Natural killer cell treated with Interleukin-12 subunit alpha and Interleukin-12 subunit beta and Interleukin-15 and Interleukin-18, amount 100 ng/mL, for 72 hours (primary cell): ENCODE measurements at regions not wholly inside any gene's neighbourhood (a gene's known extent, or its start where the extent isn't known, plus 50 kb on each side); places are given as distances from the start of the nearest gene placed in this dataset.

Source experiments
- ATAC-seq, 2 donors: fragments of 150-1000 bp; cut with Tn5 transposase in 1 of 2; sonication (Bioruptor Pico), chemical (Tn5 transposase) in 1 of 2; 2 replicates each; pipeline ENCODE4 v1.10.0; 2021
- DNase-seq: peaks from one replicate; pipeline ENCODE4 v3.0.0; 2022; ENCODE audit warnings: low spot score
- H3K27ac Mint-ChIP-seq, 2 donors: 1 replicate in 1 of 2; 2 replicates in 1 of 2; pipeline ENCODE4 v1.8.0; 2022; ENCODE audit warnings: mixed read lengths in 2 of 2, mild to moderate bottlenecking in 1 of 2, moderate library complexity in 1 of 2
- H3K27me3 Mint-ChIP-seq, 2 donors: 1 replicate in 1 of 2; 2 replicates in 1 of 2; pipeline ENCODE4 v1.8.0; 2022; ENCODE audit warnings: mixed read lengths in 2 of 2
- H3K36me3 Mint-ChIP-seq: one replicate; pipeline ENCODE4 v1.8.0; 2022; ENCODE audit warnings: mixed read lengths
- H3K4me1 Mint-ChIP-seq, 2 donors: 1 replicate in 1 of 2; 2 replicates in 1 of 2; pipeline ENCODE4 v1.8.0; 2022; ENCODE audit warnings: low read depth in 2 of 2, mixed read lengths in 2 of 2, mild to moderate bottlenecking in 1 of 2
- H3K4me3 Mint-ChIP-seq: one replicate; pipeline ENCODE4 v1.8.0; 2022; ENCODE audit warnings: mixed read lengths
- H3K9me3 Mint-ChIP-seq: 2 replicates; pipeline ENCODE4 v1.8.0; 2022; ENCODE audit warnings: mixed read lengths

GRCh38 chr11:59271247-59271755, 58.6 kb upstream of the MPEG1 start:
- ATAC-seq (no peak), DNase-seq (no peak)
- no peaks in the 10 kb centered on the region for H3K27me3 Mint-ChIP-seq
- H3K36me3 Mint-ChIP-seq, result no peaks in the 10 kb centered on the region
- H3K4me1 Mint-ChIP-seq, result peaks cover 0 to 10% of the 10 kb centered on the region in 2 donors
- no peaks in the 10 kb centered on the region for H3K9me3 Mint-ChIP-seq
- H3K4me3 Mint-ChIP-seq, result no peak overlapping the region
- no peak overlapping the region for H3K27ac Mint-ChIP-seq

GRCh38 chr11:59267736-59268475, 55.2 kb upstream of the MPEG1 start:
- H3K27ac Mint-ChIP-seq, result no peak overlapping the region
- H3K27me3 Mint-ChIP-seq, result no peaks in the 10 kb centered on the region
- no peak overlapping the region for H3K4me3 Mint-ChIP-seq
- DNase-seq (no peak), ATAC-seq (no peak)
- H3K4me1 Mint-ChIP-seq, result peaks cover 0 to 4% of the 10 kb centered on the region in 2 donors
- no peaks in the 10 kb centered on the region for H3K9me3 Mint-ChIP-seq
- H3K36me3 Mint-ChIP-seq, result no peaks in the 10 kb centered on the region

GRCh38 chr11:59267196-59267595, 54.5 kb upstream of the MPEG1 start:
- Mint-ChIP-seq H3K9me3 (no peaks in the 10 kb centered on the region), H3K27me3 (no peaks in the 10 kb centered on the region)

GRCh38 chr11:59266491-59266890, 53.8 kb upstream of the MPEG1 start:
- Mint-ChIP-seq H3K4me3 (no peak overlapping the region), H3K27ac (no peak overlapping the region), H3K4me1 (no peaks in the 10 kb centered on the region), H3K27me3 (no peaks in the 10 kb centered on the region), H3K36me3 (no peaks in the 10 kb centered on the region), H3K9me3 (no peaks in the 10 kb centered on the region)
- ATAC-seq, result no peak
- DNase-seq, result no peak

More at GRCh38 chr11:59267196-59267595, 54.5 kb upstream of the MPEG1 start:
- DNase-seq (no peak), ATAC-seq (no peak)
- Mint-ChIP-seq H3K36me3 (no peaks in the 10 kb centered on the region), H3K4me1 (no peaks in the 10 kb centered on the region), H3K27ac (no peak overlapping the region), H3K4me3 (no peak overlapping the region)

GRCh38 chr11:59265735-59266134, 53.0 kb upstream of the MPEG1 start:
- Mint-ChIP-seq H3K36me3 (no peaks in the 10 kb centered on the region), H3K9me3 (no peaks in the 10 kb centered on the region), H3K4me1 (no peaks in the 10 kb centered on the region), H3K27ac (no peak overlapping the region), H3K4me3 (no peak overlapping the region), H3K27me3 (no peaks in the 10 kb centered on the region)
- DNase-seq, result no peak
- ATAC-seq, result no peak

- ATAC-seq, result no peak
- Mint-ChIP-seq H3K4me3 (no peak overlapping the region), H3K27me3 (no peaks in the 10 kb centered on the region), H3K9me3 (no peaks in the 10 kb centered on the region), H3K36me3 (no peaks in the 10 kb centered on the region), H3K27ac (no peak overlapping the region), H3K4me1 (no peaks in the 10 kb centered on the region)
- no peak for DNase-seq
Observed at GRCh38 chr11:59264736-59265135, 52.0 kb upstream of the MPEG1 start.

- H3K36me3 Mint-ChIP-seq, result no peaks in the 10 kb centered on the region
- ATAC-seq (no peak), DNase-seq (no peak)
- no peaks in the 10 kb centered on the region for H3K9me3 Mint-ChIP-seq
- no peaks in the 10 kb centered on the region for H3K4me1 Mint-ChIP-seq
- no peaks in the 10 kb centered on the region for H3K27me3 Mint-ChIP-seq
- no peak overlapping the region for H3K4me3 Mint-ChIP-seq
- H3K27ac Mint-ChIP-seq, result no peak overlapping the region
Observed at GRCh38 chr11:59263225-59263894, 50.6 kb upstream of the MPEG1 start.
